BLaER1 treated with 17β-estradiol and CSF1 and Interleukin-3, amounts not matched to agents 10 nM and 100 nM (cell line): ENCODE measurements at regions not wholly inside any gene's neighbourhood (a gene's known extent, or its start where the extent isn't known, plus 50 kb on each side); places are given as distances from the start of the nearest gene placed in this dataset.

Experiments
- H3K27ac ChIP-seq, 11 experiments: shearing (Covaris generic); formaldehyde crosslinking; 2 replicates each; pipeline ENCODE4 v1.8.1; 2022
- H3K27me3 ChIP-seq, 11 experiments: shearing (Covaris generic); formaldehyde crosslinking; 2 replicates each; pipeline ENCODE4 v1.8.1; 2022
- H3K36me3 ChIP-seq, 11 experiments: shearing (Covaris generic); formaldehyde crosslinking; 2 replicates each; pipeline ENCODE4 v1.8.1; 2022
- H3K4me1 ChIP-seq, 10 experiments: shearing (Covaris generic); formaldehyde crosslinking; 2 replicates each; pipeline ENCODE4 v1.8.1; 2022
- H3K4me2 ChIP-seq, 11 experiments: shearing (Covaris generic); formaldehyde crosslinking; 2 replicates each; pipeline ENCODE4 v1.8.1; 2022
- H3K4me3 ChIP-seq, 10 experiments: shearing (Covaris generic); formaldehyde crosslinking; 2 replicates each; pipeline ENCODE4 v1.8.1; 2022
- H3K9ac ChIP-seq, 11 experiments: shearing (Covaris generic); formaldehyde crosslinking; 2 replicates each; pipeline ENCODE4 v1.8.1; 2022
- H3K9me3 ChIP-seq, 11 experiments: shearing (Covaris generic); formaldehyde crosslinking; replicated peaks in 1 of 11; 2 replicates each; pipeline ENCODE4 v1.8.1; 2022
- H4K20me1 ChIP-seq, 11 experiments: shearing (Covaris generic); formaldehyde crosslinking; 2 replicates each; pipeline ENCODE4 v1.8.1; 2022
- Cebpa-rat ChIP-seq, 11 experiments: shearing (Covaris generic); IDR thresholded peaks; 2 replicates each; pipeline ENCODE4 v1.8.1; 2022

- no peaks in the 10 kb centered on the region for H4K20me1 ChIP-seq
- H3K9ac ChIP-seq = no peak overlapping the region
- H3K4me1 ChIP-seq = peaks cover 0 to 15% (median 2%) of the 10 kb centered on the region in 10 experiments; a peak in 10 of 20 replicates
Measured at GRCh38 chr1:193358419-193358818, 172.0 kb upstream of the B3GALT2 start.

GRCh38 chr1:193356249-193356648 lies 169.8 kb upstream of the B3GALT2 start:
- Histone ChIP-seq H3K9ac (no peak overlapping the region), H3K36me3 (no peaks in the 10 kb centered on the region), H3K4me1 (peaks cover 0 to 19% (median 2%) of the 10 kb centered on the region in 10 experiments; a peak in 10 of 20 replicates), H3K4me2 (peak overlapping the region in 2 of 11 experiments; percentile 67 to 73; a peak in 3 of 22 replicates), H3K9me3 (no peaks in the 10 kb centered on the region), H3K4me3 (no peak overlapping the region), H3K27me3 (no peaks in the 10 kb centered on the region), H4K20me1 (no peaks in the 10 kb centered on the region), H3K27ac (no peak overlapping the region)
- no peak for TF ChIP-seq Cebpa-rat (IDR thresholded peaks at IDR 0.05)

More at GRCh38 chr1:193358419-193358818, 172.0 kb upstream of the B3GALT2 start:
- H3K4me2 ChIP-seq = no peak overlapping the region
- H3K27ac ChIP-seq = no peak overlapping the region
- H3K9me3 ChIP-seq = no peaks in the 10 kb centered on the region
- H3K36me3 ChIP-seq = no peaks in the 10 kb centered on the region
- no peaks in the 10 kb centered on the region for H3K27me3 ChIP-seq
- no peak for TF ChIP-seq Cebpa-rat (IDR thresholded peaks at IDR 0.05)
- H3K4me3 ChIP-seq = no peak overlapping the region

- H3K4me1 ChIP-seq = peaks cover 0 to 19% (median 2%) of the 10 kb centered on the region in 10 experiments; a peak in 10 of 20 replicates
- H3K4me3 ChIP-seq = no peak overlapping the region
- no peaks in the 10 kb centered on the region for H3K27me3 ChIP-seq
- TF ChIP-seq Cebpa-rat (IDR thresholded peaks at IDR 0.05) = no peak
- no peak overlapping the region for H3K9ac ChIP-seq
- no peaks in the 10 kb centered on the region for H4K20me1 ChIP-seq
- H3K9me3 ChIP-seq = no peaks in the 10 kb centered on the region
- peak overlapping the region in 5 of 11 experiments; percentile 23 to 73 (median 57); a peak in 9 of 22 replicates for H3K4me2 ChIP-seq
- H3K36me3 ChIP-seq = no peaks in the 10 kb centered on the region
- H3K27ac ChIP-seq = no peak overlapping the region; a peak in 1 of 22 replicates
Measured at GRCh38 chr1:193355626-193356025, 169.2 kb upstream of the B3GALT2 start.

GRCh38 chr1:193355178-193355577 lies 168.8 kb upstream of the B3GALT2 start:
- Histone ChIP-seq H3K36me3 (no peaks in the 10 kb centered on the region), H3K4me3 (no peak overlapping the region), H3K4me2 (peak overlapping the region in 5 of 11 experiments; percentile 23 to 73 (median 57); a peak in 9 of 22 replicates), H3K4me1 (peaks cover 0 to 19% (median 2%) of the 10 kb centered on the region in 10 experiments; a peak in 10 of 20 replicates), H3K27me3 (no peaks in the 10 kb centered on the region), H3K9ac (no peak overlapping the region), H3K27ac (no peak overlapping the region; a peak in 1 of 22 replicates), H3K9me3 (no peaks in the 10 kb centered on the region), H4K20me1 (no peaks in the 10 kb centered on the region)
- TF ChIP-seq Cebpa-rat (IDR thresholded peaks at IDR 0.05) = no peak

- no peaks in the 10 kb centered on the region for H3K36me3 ChIP-seq
- H3K27me3 ChIP-seq = no peaks in the 10 kb centered on the region
- H3K9ac ChIP-seq = no peak overlapping the region
- H3K4me1 ChIP-seq = 0 out of 20 replicates have a peak, but pooled peaks cover 0 to 6% (median 0%) of the 10 kb centered on the region in 10 experiments
- H3K27ac ChIP-seq = no peak overlapping the region
- no peaks in the 10 kb centered on the region for H3K9me3 ChIP-seq
- H3K4me2 ChIP-seq = no peak overlapping the region
- no peak overlapping the region for H3K4me3 ChIP-seq
- TF ChIP-seq Cebpa-rat (IDR thresholded peaks at IDR 0.05) = no peak
- no peaks in the 10 kb centered on the region for H4K20me1 ChIP-seq
Measured at GRCh38 chr1:193348769-193349535, 162.5 kb upstream of the B3GALT2 start.

GRCh38 chr1:193348091-193348768 lies 161.8 kb upstream of the B3GALT2 start:
- Histone ChIP-seq H3K9me3 (no peaks in the 10 kb centered on the region), H3K4me3 (no peak overlapping the region), H3K4me2 (no peak overlapping the region), H3K27ac (no peak overlapping the region), H3K9ac (no peak overlapping the region), H4K20me1 (no peaks in the 10 kb centered on the region), H3K27me3 (no peaks in the 10 kb centered on the region), H3K4me1 (0 out of 20 replicates have a peak, but pooled peaks cover 0 to 6% (median 0%) of the 10 kb centered on the region in 10 experiments), H3K36me3 (no peaks in the 10 kb centered on the region)
- no peak for TF ChIP-seq Cebpa-rat (IDR thresholded peaks at IDR 0.05)

- no peaks in the 10 kb centered on the region for H3K9me3 ChIP-seq
- no peak overlapping the region for H3K4me2 ChIP-seq
- no peak overlapping the region for H3K4me3 ChIP-seq
- H4K20me1 ChIP-seq = no peaks in the 10 kb centered on the region
- H3K36me3 ChIP-seq = no peaks in the 10 kb centered on the region
- H3K27ac ChIP-seq = no peak overlapping the region
- no peaks in the 10 kb centered on the region for H3K27me3 ChIP-seq
- H3K4me1 ChIP-seq = no peaks in the 10 kb centered on the region
- no peak overlapping the region for H3K9ac ChIP-seq
- TF ChIP-seq Cebpa-rat (IDR thresholded peaks at IDR 0.05) = no peak
Measured at GRCh38 chr1:193346085-193346484, 159.7 kb upstream of the B3GALT2 start.

- Histone ChIP-seq H3K27me3 (no peaks in the 10 kb centered on the region), H3K9me3 (no peaks in the 10 kb centered on the region), H3K27ac (no peak overlapping the region), H3K9ac (no peak overlapping the region), H3K4me1 (peaks cover 0 to 13% (median 0%) of the 10 kb centered on the region in 10 experiments; a peak in 5 of 20 replicates), H3K4me2 (no peak overlapping the region), H3K4me3 (no peak overlapping the region), H3K36me3 (no peaks in the 10 kb centered on the region), H4K20me1 (no peaks in the 10 kb centered on the region)
- TF ChIP-seq Cebpa-rat (IDR thresholded peaks at IDR 0.05) = no peak
Measured at GRCh38 chr1:193342811-193343210, 156.4 kb upstream of the B3GALT2 start.

- Histone ChIP-seq H3K9ac (no peak overlapping the region), H3K36me3 (no peaks in the 10 kb centered on the region), H3K4me3 (no peak overlapping the region), H3K27ac (no peak overlapping the region), H3K4me2 (no peak overlapping the region), H3K9me3 (no peaks in the 10 kb centered on the region), H3K27me3 (no peaks in the 10 kb centered on the region), H4K20me1 (no peaks in the 10 kb centered on the region), H3K4me1 (peaks cover 0 to 20% (median 0%) of the 10 kb centered on the region in 10 experiments; a peak in 5 of 20 replicates)
- TF ChIP-seq Cebpa-rat (IDR thresholded peaks at IDR 0.05) = no peak
Measured at GRCh38 chr1:193340331-193340730, 153.9 kb upstream of the B3GALT2 start.
